ENCODE measurements at regions not wholly inside any gene's neighbourhood (a gene's known extent, or its start where the extent isn't known, plus 50 kb on each side); places are given as distances from the start of the nearest gene placed in this dataset.

GRCh38 chrX:124242131-124242530 is 90.3 kb upstream of the TEX13D start:
- no peak for DNase-seq
- no peaks in the 10 kb centered on the region for H3K9me2 ChIP-seq (ENCODE audit: insufficient read depth)
- intact Hi-C loops (cut with micrococcal nuclease; ENCODE audit: unreplicated experiment): no loop called here
- H3F3A ChIP-seq (ENCODE audit: insufficient read depth, low read depth): no peaks in the 10 kb centered on the region
- H4K20me1 ChIP-seq (ENCODE audit: insufficient read depth): no peaks in the 10 kb centered on the region
- no peaks in the 10 kb centered on the region for H3K36me3 ChIP-seq (ENCODE audit: low read depth)
- ChIA-PET POLR2A (ENCODE audit: unreplicated experiment) (no interaction called here), CTCF (no interaction called here)
- TF ChIP-seq CTCF (conservative IDR thresholded peaks at IDR 0.05) (no peak), EZH2 (IDR thresholded peaks at IDR 0.05; ENCODE audit: low read depth) (no peak)
- no peak overlapping the region for H2AFZ ChIP-seq
- H3K27ac ChIP-seq: no peak overlapping the region
- H3K27me3 ChIP-seq (ENCODE audit: insufficient read depth, low read depth): 0 out of 2 replicates have a peak, but pooled peaks cover 11% of the 10 kb centered on the region
- no peaks in the 10 kb centered on the region for H3K79me2 ChIP-seq (ENCODE audit: low read depth)
- H3K4me3 ChIP-seq: no peak overlapping the region
- no peaks in the 10 kb centered on the region for H3K4me1 ChIP-seq (replicated peaks; ENCODE audit: insufficient read depth)
- no TSS peak for BruUV-seq (replicated peaks)
- H3K4me2 ChIP-seq: no peak overlapping the region
- no peaks in the 10 kb centered on the region for H3K9me3 ChIP-seq (ENCODE audit: insufficient read depth, low read depth)

- intact Hi-C loops (cut with micrococcal nuclease; ENCODE audit: unreplicated experiment): no loop called here
- Histone ChIP-seq H3K9me2 (ENCODE audit: insufficient read depth) (no peaks in the 10 kb centered on the region), H3K27me3 (ENCODE audit: insufficient read depth, low read depth) (no peaks in the 10 kb centered on the region), H2AFZ (no peak overlapping the region), H3K4me3 (no peak overlapping the region), H3K36me3 (ENCODE audit: low read depth) (no peaks in the 10 kb centered on the region), H3K27ac (no peak overlapping the region), H3K9me3 (ENCODE audit: insufficient read depth, low read depth) (no peaks in the 10 kb centered on the region), H3K79me2 (ENCODE audit: low read depth) (no peaks in the 10 kb centered on the region), H3K4me2 (no peak overlapping the region), H4K20me1 (ENCODE audit: insufficient read depth) (no peaks in the 10 kb centered on the region; the same call in 1 of the 2 replicates), H3F3A (ENCODE audit: insufficient read depth, low read depth) (no peaks in the 10 kb centered on the region), H3K4me1 (replicated peaks; ENCODE audit: insufficient read depth) (no peaks in the 10 kb centered on the region)
- ChIA-PET CTCF (no interaction called here), POLR2A (ENCODE audit: unreplicated experiment) (no interaction called here)
- TF ChIP-seq EZH2 (IDR thresholded peaks at IDR 0.05; ENCODE audit: low read depth) (no peak), CTCF (conservative IDR thresholded peaks at IDR 0.05) (no peak)
- DNase-seq: no peak
- BruUV-seq (replicated peaks): no TSS peak
These were observed 83.1 kb upstream of the TEX13D start for GRCh38 chrX:124249345-124249744.

DNA sequence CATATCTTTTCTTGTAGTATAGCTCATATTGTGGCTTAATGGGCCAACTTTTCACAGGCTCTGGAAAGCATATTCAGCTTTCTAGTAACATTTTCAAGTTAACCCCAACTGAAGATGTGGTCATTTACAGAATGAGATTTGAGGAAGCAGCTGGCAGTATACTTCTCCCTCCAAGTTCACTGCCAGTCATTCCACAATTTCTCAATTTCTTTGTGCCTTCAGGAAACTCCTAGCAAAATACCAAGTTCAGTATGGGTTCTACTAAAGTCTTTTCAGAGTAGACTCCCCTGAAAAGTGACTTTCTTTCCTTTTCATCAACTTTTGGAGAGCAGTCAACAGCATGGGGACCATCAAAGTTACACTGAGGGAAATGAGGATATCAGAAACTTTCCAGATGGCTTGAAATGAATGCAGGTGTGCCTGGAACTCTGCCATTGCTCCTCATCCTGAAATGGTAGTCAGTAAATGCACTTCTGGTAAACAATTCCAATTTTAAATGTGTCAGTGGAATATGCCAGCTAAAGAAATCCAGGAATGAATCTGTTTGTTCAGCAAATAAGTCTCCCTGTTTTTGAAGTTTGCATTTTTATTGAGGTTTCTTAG is 81.5 kb upstream of the TEX13D start:
- Histone ChIP-seq H3K27ac (no peak overlapping the region), H2AFZ (no peak overlapping the region), H3K27me3 (ENCODE audit: insufficient read depth, low read depth) (no peaks in the 10 kb centered on the region), H3K4me3 (no peak overlapping the region), H3K36me3 (ENCODE audit: low read depth) (no peaks in the 10 kb centered on the region), H3K79me2 (ENCODE audit: low read depth) (no peaks in the 10 kb centered on the region), H3K9me2 (ENCODE audit: insufficient read depth) (no peaks in the 10 kb centered on the region), H3K9me3 (ENCODE audit: insufficient read depth, low read depth) (no peaks in the 10 kb centered on the region), H4K20me1 (ENCODE audit: insufficient read depth) (no peaks in the 10 kb centered on the region; the same call in 1 of the 2 replicates), H3F3A (ENCODE audit: insufficient read depth, low read depth) (no peaks in the 10 kb centered on the region), H3K4me1 (replicated peaks; ENCODE audit: insufficient read depth) (no peaks in the 10 kb centered on the region), H3K4me2 (no peak overlapping the region)
- intact Hi-C loops (cut with micrococcal nuclease; ENCODE audit: unreplicated experiment): no loop called here
- DNase-seq: no peak
- BruUV-seq (replicated peaks): no TSS peak
- TF ChIP-seq CTCF (conservative IDR thresholded peaks at IDR 0.05) (no peak), EZH2 (IDR thresholded peaks at IDR 0.05; ENCODE audit: low read depth) (no peak)
- ChIA-PET POLR2A (ENCODE audit: unreplicated experiment) (no interaction called here), CTCF (no interaction called here)

Measured in PC-9 (cell line).